ENCODE measurements at regions not wholly inside any gene's neighbourhood (a gene's known extent, or its start where the extent isn't known, plus 50 kb on each side); places are given as distances from the start of the nearest gene placed in this dataset.

GRCh38 chr2:220347626-220348025 lies 720.2 kb downstream of the SLC4A3 start:
- no peaks in the 10 kb centered on the region for H3K9me2 ChIP-seq (replicated peaks; ENCODE audit: control insufficient read depth, low read length)
- no peaks in the 10 kb centered on the region for H3F3A ChIP-seq (ENCODE audit: control insufficient read depth, insufficient read depth)
- H3K79me2 ChIP-seq (ENCODE audit: control insufficient read depth, low read length): no peaks in the 10 kb centered on the region
- no peaks in the 10 kb centered on the region for H3K4me1 ChIP-seq (ENCODE audit: control insufficient read depth, low read length)
- no peaks in the 10 kb centered on the region for H4K20me1 ChIP-seq (ENCODE audit: control insufficient read depth, insufficient read depth, low read depth, low read length)
- H3K4me3 ChIP-seq (ENCODE audit: low read length): no peak overlapping the region
- no peaks in the 10 kb centered on the region for H3K9me3 ChIP-seq (ENCODE audit: control insufficient read depth, insufficient read depth, low read length)
- no peaks in the 10 kb centered on the region for H3K27me3 ChIP-seq (ENCODE audit: control insufficient read depth, low read length)
- H3K4me2 ChIP-seq (ENCODE audit: low read length): no peak overlapping the region
- no peaks in the 10 kb centered on the region for H3K36me3 ChIP-seq (ENCODE audit: control insufficient read depth, low read length)
- H3K27ac ChIP-seq (ENCODE audit: low read depth, low read length): no peak overlapping the region
- TF ChIP-seq, protein P1, sequence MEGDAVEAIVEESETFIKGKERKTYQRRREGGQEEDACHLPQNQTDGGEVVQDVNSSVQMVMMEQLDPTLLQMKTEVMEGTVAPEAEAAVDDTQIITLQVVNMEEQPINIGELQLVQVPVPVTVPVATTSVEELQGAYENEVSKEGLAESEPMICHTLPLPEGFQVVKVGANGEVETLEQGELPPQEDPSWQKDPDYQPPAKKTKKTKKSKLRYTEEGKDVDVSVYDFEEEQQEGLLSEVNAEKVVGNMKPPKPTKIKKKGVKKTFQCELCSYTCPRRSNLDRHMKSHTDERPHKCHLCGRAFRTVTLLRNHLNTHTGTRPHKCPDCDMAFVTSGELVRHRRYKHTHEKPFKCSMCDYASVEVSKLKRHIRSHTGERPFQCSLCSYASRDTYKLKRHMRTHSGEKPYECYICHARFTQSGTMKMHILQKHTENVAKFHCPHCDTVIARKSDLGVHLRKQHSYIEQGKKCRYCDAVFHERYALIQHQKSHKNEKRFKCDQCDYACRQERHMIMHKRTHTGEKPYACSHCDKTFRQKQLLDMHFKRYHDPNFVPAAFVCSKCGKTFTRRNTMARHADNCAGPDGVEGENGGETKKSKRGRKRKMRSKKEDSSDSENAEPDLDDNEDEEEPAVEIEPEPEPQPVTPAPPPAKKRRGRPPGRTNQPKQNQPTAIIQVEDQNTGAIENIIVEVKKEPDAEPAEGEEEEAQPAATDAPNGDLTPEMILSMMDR (IDR thresholded peaks at IDR 0.05; ENCODE audit: low read depth, low read length, poor library complexity, severe bottlenecking): no peak
- no peak for TF ChIP-seq EZH2phosphoT487 (IDR thresholded peaks at IDR 0.05; ENCODE audit: borderline replicate concordance, low read length)

- Histone ChIP-seq H3K4me1 (ENCODE audit: control insufficient read depth, low read length) (no peaks in the 10 kb centered on the region), H3K27ac (ENCODE audit: low read depth, low read length) (no peak overlapping the region), H3F3A (ENCODE audit: control insufficient read depth, insufficient read depth) (no peaks in the 10 kb centered on the region), H3K27me3 (ENCODE audit: control insufficient read depth, low read length) (no peaks in the 10 kb centered on the region), H3K36me3 (ENCODE audit: control insufficient read depth, low read length) (no peaks in the 10 kb centered on the region), H3K4me3 (ENCODE audit: low read length) (no peak overlapping the region), H3K79me2 (ENCODE audit: control insufficient read depth, low read length) (no peaks in the 10 kb centered on the region), H3K9me2 (replicated peaks; ENCODE audit: control insufficient read depth, low read length) (no peaks in the 10 kb centered on the region), H4K20me1 (ENCODE audit: control insufficient read depth, insufficient read depth, low read depth, low read length) (no peaks in the 10 kb centered on the region), H3K4me2 (ENCODE audit: low read length) (no peak overlapping the region), H3K9me3 (ENCODE audit: control insufficient read depth, insufficient read depth, low read length) (no peaks in the 10 kb centered on the region)
- TF ChIP-seq EZH2phosphoT487 (IDR thresholded peaks at IDR 0.05; ENCODE audit: borderline replicate concordance, low read length): no peak
- TF ChIP-seq, protein P1 (IDR thresholded peaks at IDR 0.05; ENCODE audit: low read depth, low read length, poor library complexity, severe bottlenecking): no peak
Measured at GRCh38 chr2:220348206-220348605, 720.8 kb downstream of the SLC4A3 start.

DNA sequence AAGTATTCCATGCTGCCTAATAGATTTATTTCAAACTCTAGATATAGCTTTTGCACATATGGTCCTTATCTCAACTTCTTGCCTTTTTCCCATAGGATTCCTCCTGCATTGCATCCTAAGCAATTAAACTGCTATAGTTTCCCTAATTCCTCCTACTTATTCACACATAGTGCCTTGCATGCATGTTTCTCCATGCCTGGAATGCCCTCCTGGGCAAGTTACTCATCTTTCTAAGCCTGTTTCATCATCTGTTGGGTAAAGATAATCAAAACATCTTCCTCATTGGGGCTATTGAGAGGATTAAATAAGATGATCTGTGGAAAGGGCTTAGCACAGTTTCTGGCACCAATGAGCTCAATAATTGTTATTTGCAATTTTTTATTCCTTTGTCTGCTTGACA lies 726.5 kb downstream of the SLC4A3 start:
- Histone ChIP-seq H3K4me3 (ENCODE audit: low read length) (no peak overlapping the region), H3K9me2 (replicated peaks; ENCODE audit: control insufficient read depth, low read length) (no peaks in the 10 kb centered on the region; the same call in 1 of the 2 replicates)

More for the DNA sequence above, 726.5 kb downstream of the SLC4A3 start:
- Histone ChIP-seq H3K79me2 (ENCODE audit: control insufficient read depth, low read length) (no peaks in the 10 kb centered on the region), H4K20me1 (ENCODE audit: control insufficient read depth, insufficient read depth, low read depth, low read length) (no peaks in the 10 kb centered on the region), H3K9me3 (ENCODE audit: control insufficient read depth, insufficient read depth, low read length) (no peaks in the 10 kb centered on the region), H3K4me2 (ENCODE audit: low read length) (no peak overlapping the region), H3K36me3 (ENCODE audit: control insufficient read depth, low read length) (no peaks in the 10 kb centered on the region), H3K27ac (ENCODE audit: low read depth, low read length) (no peak overlapping the region), H3K27me3 (ENCODE audit: control insufficient read depth, low read length) (no peaks in the 10 kb centered on the region), H3F3A (ENCODE audit: control insufficient read depth, insufficient read depth) (no peaks in the 10 kb centered on the region), H3K4me1 (ENCODE audit: control insufficient read depth, low read length) (no peaks in the 10 kb centered on the region)
- TF ChIP-seq, protein P1 (IDR thresholded peaks at IDR 0.05; ENCODE audit: low read depth, low read length, poor library complexity, severe bottlenecking): no peak
- no peak for TF ChIP-seq EZH2phosphoT487 (IDR thresholded peaks at IDR 0.05; ENCODE audit: borderline replicate concordance, low read length)
